ENCODE measurements at regions not wholly inside any gene's neighbourhood (a gene's known extent, or its start where the extent isn't known, plus 50 kb on each side); places are given as distances from the start of the nearest gene placed in this dataset.

- TF ChIP-seq CTCF (IDR thresholded peaks at IDR 0.05) = no peak
- no peak for TF ChIP-seq POLR2A (IDR thresholded peaks at IDR 0.05)
Measured at GRCh38 chr18:57219964-57220363, 73.1 kb downstream of the BOD1L2 start.

All from body of pancreas (tissue), 4 donors.